SK-MEL-5 (cell line): ENCODE measurements at regions not wholly inside any gene's neighbourhood (a gene's known extent, or its start where the extent isn't known, plus 50 kb on each side); places are given as distances from the start of the nearest gene placed in this dataset.
A peak's percentile ranks its signal among the peaks of the same experiment; 100 is the strongest.

Experiments
- DNase-seq: peaks from one replicate; pipeline ENCODE4 v3.0.0-alpha.2; 2016; ENCODE audit warnings: low read depth, low spot score
- in situ Hi-C: cut with HindIII; loops from 2 replicates; pipeline ENCODE4 v1.10.0; 2016; ENCODE audit warnings: low sequenced_read_pairs, high pct_unique_total_duplicates, low pct_unique_long_range_greater_than_20kb
- small RNA-seq, 2 experiments: library from RNA; depleted of rRNA; stranded (forward); fragments of <200 nt; gene quantifications; one replicate each; pipeline ENCODE3, GENCODE V24; 2014

- in situ Hi-C loops, result no loop called here
- no peak for DNase-seq
These were observed 65.6 kb upstream of the SPON1 start for GRCh38 chr11:13896981-13897353.

GRCh38 chr11:13897646-13898276 lies 64.8 kb upstream of the SPON1 start:
- DNase-seq, result no peak
- in situ Hi-C loops, result no loop called here

- in situ Hi-C loops, result no loop called here
- no peak for DNase-seq
These were observed 62.9 kb upstream of the SPON1 start for GRCh38 chr11:13899603-13900002.

GRCh38 chr11:13902523-13902922 lies 60.0 kb upstream of the SPON1 start:
- DNase-seq, result no peak

GRCh38 chr11:13905137-13905781 lies 57.3 kb upstream of the SPON1 start:
- DNase-seq, result no peak
- in situ Hi-C loops, result no loop called here

More at GRCh38 chr11:13902523-13902922, 60.0 kb upstream of the SPON1 start:
- in situ Hi-C loops, result no loop called here

- DNase-seq, result no peak
- in situ Hi-C loops, result no loop called here
These were observed 54.8 kb upstream of the SPON1 start for GRCh38 chr11:13907678-13908077.

GRCh38 chr11:13908535-13908934 lies 54.0 kb upstream of the SPON1 start:
- in situ Hi-C loops, result no loop called here

More at GRCh38 chr11:13908535-13908934, 54.0 kb upstream of the SPON1 start:
- DNase-seq, result peak; percentile 18

Small RNAs in the stretch of these regions (small RNA-seq; reads per million reads assigned to genes)
- 0 to 0.10 reads per million in 2 experiments for gene RNA5SP331
